Stomach (tissue), 4 donors: ENCODE measurements at regions not wholly inside any gene's neighbourhood (a gene's known extent, or its start where the extent isn't known, plus 50 kb on each side); places are given as distances from the start of the nearest gene placed in this dataset.

ENCODE experiments used
- EP300 ChIP-seq: sonication (generic); formaldehyde crosslinking; IDR thresholded peaks from one replicate; pipeline ENCODE4 v1.6.1; 2017; ENCODE audit warnings: antibody characterized with exemption
- POLR2A ChIP-seq, 4 donors: fragments of 450-650 bp; IDR thresholded peaks; one replicate each; pipeline ENCODE4 v1.6.1; 2016; ENCODE audit warnings: antibody characterized with exemption in 4 of 4, control low read depth in 2 of 4, mild to moderate bottlenecking in 1 of 4, moderate library complexity in 1 of 4
- POLR2AphosphoS5 ChIP-seq, 3 donors: sonication (generic); formaldehyde crosslinking; IDR thresholded peaks; one replicate each; pipeline ENCODE4 v1.6.1; 2016; ENCODE audit warnings: antibody characterized with exemption in 3 of 3
- TF ChIP-seq, protein P1 (sequence below), 7 experiments: fragments of 450-650 bp in 4 of 7; fragments of 200-600 bp in 3 of 7; sonication (generic) in 3 of 7; IDR thresholded peaks; one replicate each; pipeline ENCODE4 v1.5.1; 2016 to 2019; ENCODE audit warnings: antibody characterized with exemption in 7 of 7, control low read depth in 2 of 7, mild to moderate bottlenecking in 1 of 7

DNA sequence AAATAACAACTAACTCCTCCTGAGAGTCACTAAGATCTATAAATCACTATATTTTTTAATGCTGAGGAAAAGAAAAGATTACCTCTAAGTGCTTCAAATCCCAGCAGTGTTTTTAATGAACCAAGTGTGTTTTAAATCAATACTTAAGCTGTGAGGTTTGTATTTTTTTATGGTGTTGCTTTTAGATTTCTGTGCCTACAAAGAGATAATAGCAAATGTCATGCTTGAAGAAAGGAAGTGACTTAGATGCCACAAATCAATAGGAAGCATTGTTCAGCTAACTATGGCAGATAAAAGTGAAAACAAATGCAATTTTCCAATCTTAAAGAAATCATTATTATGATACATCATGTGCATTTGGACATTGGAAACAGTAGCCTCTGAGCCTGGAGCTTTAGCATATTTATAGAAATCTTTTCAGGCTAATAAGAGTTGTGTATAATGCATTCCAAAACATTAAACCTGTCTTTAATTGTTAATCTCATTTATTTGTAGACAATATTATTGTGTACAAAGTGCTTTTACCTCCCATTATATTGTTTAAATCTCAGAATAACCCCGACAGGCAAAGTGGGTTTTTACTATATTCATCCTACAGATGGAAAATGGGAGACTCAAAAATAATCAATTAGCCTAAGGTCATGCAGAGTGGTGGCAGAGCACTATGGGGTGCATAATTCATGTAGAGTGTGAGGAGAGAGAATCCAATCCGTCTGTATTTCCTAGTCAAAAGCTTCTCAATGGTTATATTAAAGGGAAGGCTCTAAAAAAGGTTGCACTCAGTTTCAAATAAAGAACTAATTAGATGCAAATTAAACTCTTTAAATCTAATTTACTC lies 486.2 kb downstream of the NAV3 start:
- TF ChIP-seq POLR2A (IDR thresholded peaks at IDR 0.05) (no peak), EP300 (no peak), POLR2AphosphoS5 (IDR thresholded peaks at IDR 0.05) (no peak)
- TF ChIP-seq, protein P1, sequence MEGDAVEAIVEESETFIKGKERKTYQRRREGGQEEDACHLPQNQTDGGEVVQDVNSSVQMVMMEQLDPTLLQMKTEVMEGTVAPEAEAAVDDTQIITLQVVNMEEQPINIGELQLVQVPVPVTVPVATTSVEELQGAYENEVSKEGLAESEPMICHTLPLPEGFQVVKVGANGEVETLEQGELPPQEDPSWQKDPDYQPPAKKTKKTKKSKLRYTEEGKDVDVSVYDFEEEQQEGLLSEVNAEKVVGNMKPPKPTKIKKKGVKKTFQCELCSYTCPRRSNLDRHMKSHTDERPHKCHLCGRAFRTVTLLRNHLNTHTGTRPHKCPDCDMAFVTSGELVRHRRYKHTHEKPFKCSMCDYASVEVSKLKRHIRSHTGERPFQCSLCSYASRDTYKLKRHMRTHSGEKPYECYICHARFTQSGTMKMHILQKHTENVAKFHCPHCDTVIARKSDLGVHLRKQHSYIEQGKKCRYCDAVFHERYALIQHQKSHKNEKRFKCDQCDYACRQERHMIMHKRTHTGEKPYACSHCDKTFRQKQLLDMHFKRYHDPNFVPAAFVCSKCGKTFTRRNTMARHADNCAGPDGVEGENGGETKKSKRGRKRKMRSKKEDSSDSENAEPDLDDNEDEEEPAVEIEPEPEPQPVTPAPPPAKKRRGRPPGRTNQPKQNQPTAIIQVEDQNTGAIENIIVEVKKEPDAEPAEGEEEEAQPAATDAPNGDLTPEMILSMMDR (IDR thresholded peaks at IDR 0.05) = no peak
